NB4 (cell line): ENCODE measurements at regions not wholly inside any gene's neighbourhood (a gene's known extent, or its start where the extent isn't known, plus 50 kb on each side); places are given as distances from the start of the nearest gene placed in this dataset.
"Not testable (repeated sequence)": the region's sequence is repeated elsewhere in the genome, so short reads cannot be mapped to it uniquely, and the experiment has no call there.

Experiments used
- CTCF ChIP-seq: IDR thresholded peaks from one replicate; pipeline ENCODE4 v1.5.1; 2012; ENCODE audit warnings: low read depth, low read length
- MAX ChIP-seq: IDR thresholded peaks from 2 replicates; pipeline ENCODE4 v1.6.1; 2011; ENCODE audit warnings: low read depth, low read length
- MYC ChIP-seq: IDR thresholded peaks from 2 replicates; pipeline ENCODE4 v1.6.1; 2011; ENCODE audit warnings: low read depth, low read length
- POLR2A ChIP-seq: IDR thresholded peaks from 2 replicates; pipeline ENCODE4 v1.6.1; 2011; ENCODE audit warnings: mild to moderate bottlenecking; ENCODE audit not compliant: insufficient read length; ENCODE audit errors: extremely low read depth

DNA sequence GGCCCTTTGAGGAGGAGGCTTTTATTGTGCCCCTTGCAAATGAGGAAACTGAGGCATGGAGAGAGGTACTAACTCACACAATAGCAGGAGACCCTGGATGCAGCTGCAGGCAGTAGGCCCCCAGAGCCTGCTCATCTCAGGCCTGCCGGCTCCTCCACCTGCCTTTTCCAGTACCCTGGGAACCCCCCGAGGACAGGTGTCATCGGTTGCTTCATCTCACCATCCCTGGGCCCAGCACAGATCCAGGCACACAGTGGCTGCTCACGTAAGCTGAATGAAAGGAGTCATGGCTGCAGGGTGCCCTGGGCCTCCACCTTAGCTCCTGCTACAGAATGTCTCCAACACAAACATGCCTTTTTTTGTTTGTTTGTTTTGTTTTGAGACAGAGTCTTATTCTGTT lies 394.8 kb upstream of the ZNF722 start:
- not testable (repeated sequence) for TF ChIP-seq MAX, POLR2A, CTCF, MYC
